IPS DF 4.7 (cell line): ENCODE measurements at regions not wholly inside any gene's neighbourhood (a gene's known extent, or its start where the extent isn't known, plus 50 kb on each side); places are given as distances from the start of the nearest gene placed in this dataset.
"Not testable (repeated sequence)": the region's sequence is repeated elsewhere in the genome, so short reads cannot be mapped to it uniquely, and the experiment has no call there.

ENCODE experiments used
- DNase-seq: peaks from one replicate; pipeline ENCODE4 v3.0.0-alpha.2; 2013; ENCODE audit warnings: low spot score; ENCODE audit errors: extremely low read depth

DNA sequence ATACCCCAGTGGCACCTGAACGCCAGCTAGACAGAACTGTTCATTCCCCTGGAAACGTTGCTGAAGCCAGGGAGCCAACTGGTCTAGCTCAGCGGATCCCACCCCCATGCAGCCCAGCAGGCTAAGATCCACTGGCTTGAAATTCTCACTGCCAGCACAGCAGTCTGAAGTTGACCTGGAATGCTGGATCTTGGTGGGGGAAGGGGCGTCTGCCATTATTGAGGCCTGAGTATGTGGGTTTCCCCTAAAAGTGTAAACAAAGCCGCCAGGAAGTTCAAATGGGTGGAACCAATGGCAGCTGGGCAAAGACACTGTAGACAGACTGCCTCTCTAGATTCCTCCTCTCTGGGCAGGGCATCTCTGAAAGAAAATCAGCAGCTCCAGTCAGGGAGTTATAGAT is 213.0 kb downstream of the NKX6-1 start:
- no peak for DNase-seq

DNA sequence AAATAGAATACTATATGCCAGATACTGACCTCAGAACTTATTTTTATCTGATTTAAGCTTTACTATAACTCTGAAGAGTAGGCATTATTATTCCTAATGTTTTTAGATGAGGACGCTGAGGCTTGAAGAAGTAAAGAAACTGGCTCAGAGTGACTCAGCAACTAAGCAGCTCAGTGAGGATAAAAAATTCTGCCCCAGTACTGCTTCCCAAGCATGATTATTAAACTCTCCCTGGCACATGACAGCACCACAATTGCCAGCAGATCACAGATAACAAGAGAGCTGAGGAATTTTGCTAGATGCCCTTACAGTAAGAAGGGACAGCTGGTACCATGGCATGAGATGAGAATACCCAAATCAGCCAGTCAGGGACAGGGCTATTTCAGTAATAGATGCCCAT is 219.4 kb downstream of the NKX6-1 start:
- DNase-seq, result no peak

DNA sequence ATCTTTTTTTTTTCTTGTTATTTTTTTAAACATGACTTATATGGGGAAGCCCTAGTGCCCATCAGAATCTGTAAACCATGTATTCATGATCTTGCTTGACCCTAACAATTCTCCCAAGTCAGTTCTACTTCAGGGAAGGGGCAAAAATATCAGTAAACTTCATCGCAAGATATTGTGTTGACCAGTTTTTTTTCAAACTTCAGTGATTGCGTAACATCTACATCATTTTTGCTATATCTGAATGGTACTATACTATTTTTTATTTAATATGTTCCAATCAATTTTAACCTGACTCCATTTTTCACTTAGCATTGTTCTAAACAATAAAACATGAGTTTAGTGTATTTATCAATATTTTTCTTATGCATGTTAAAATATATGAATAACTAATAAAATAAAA is 221.2 kb downstream of the NKX6-1 start:
- no peak for DNase-seq

DNA sequence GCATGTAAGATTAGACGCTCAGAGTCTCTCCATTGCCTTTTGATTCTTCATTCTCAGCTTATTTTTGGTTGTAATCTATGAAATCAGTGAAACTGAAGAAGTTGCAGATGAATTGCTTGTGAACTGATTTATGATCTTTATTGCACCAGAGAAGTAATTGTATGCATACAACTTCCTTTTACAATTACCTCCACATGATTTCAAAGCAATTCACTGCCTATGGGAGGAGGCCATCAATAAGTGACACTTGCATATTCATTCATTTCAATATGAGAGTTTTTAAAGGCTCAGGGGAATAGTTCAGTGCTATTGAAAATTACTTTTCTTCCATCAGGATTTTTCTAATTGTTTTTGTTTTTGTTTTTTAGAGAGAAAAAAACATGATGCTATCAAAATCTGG is 222.3 kb downstream of the NKX6-1 start:
- DNase-seq, result no peak

- no peak for DNase-seq
Measured at GRCh38 chr4:84269536-84270044, 229.5 kb downstream of the NKX6-1 start.

- no peak for DNase-seq
Measured at GRCh38 chr4:84264652-84265051, 234.4 kb downstream of the NKX6-1 start.

DNA sequence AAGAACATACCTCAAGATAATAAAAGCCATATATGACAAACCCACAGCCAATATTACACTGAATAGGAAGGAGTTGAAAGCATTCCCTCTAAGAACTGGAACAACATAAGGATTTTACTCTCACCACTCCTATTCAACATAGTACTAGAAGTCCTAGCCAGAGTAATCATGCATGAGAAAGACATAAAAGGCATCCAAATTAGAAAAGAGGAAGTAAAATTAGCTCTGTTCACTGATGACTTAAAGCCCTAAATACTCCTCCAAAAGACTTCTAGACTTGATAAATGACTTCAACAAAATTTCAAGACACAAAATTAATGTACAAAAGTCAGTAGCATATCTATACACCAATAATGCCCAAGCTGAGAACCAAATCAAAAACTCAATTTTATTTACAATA is 235.7 kb downstream of the NKX6-1 start:
- no peak for DNase-seq

DNA sequence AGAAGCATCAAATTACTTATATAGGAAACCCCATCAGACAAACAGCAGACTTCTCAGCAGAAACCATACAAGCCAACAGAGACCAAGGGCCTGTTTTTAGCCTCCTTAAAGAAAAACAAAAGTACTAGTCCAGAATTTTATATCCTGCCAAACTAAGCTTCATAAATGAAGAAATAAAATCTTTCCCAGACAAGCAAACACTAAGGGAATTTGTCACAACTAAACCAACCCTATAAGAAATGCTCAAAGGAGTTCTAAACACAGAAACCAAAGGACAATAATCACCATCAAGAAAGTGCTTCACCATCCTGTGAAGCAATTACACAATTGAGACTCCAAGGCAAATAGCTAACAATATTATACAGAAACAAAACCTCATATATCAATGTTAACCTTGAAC is 238.6 kb downstream of the NKX6-1 start:
- no peak for DNase-seq

DNA sequence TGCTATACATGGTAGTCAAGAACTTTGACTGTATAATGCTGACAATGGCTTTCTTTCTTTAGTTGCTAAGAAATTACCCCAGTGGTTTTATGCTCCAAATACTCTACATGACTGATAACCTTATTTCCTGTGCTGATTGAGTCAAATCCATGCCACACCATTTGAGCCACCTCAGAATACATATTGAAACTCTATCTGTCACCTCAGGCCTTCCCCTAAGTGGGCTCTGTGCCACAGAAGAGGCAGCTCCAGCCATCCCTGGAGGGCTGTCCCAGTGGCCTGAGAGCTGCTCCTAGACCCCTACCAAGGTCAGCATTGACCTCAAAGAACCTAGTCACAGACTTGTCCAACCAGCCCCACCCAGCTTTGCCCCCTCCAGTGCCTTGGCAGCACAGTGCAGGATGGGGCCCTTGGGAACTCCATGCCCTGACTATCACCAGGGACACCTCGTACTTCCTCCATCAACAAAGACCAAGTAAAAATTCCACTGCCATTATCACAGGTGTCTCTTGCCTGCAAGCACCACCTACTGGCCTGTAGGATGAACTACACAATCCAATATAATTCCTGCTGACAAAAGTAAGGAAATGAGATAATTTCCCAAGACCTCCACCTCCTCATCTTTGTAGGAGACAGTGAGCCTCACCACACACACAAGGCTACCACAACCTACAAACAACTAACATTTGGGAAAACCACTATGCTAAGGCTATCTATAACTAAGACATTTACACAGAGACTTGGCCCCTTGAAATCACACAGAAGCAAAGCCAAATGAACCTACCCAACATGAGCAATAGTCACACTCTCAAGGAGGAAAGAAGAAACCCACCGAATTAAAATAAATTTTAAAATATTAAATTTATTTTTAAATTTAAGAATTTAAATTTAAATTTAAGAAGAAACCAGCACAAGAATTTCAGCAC is 239.9 kb downstream of the NKX6-1 start:
- peak; percentile 16 for DNase-seq

DNA sequence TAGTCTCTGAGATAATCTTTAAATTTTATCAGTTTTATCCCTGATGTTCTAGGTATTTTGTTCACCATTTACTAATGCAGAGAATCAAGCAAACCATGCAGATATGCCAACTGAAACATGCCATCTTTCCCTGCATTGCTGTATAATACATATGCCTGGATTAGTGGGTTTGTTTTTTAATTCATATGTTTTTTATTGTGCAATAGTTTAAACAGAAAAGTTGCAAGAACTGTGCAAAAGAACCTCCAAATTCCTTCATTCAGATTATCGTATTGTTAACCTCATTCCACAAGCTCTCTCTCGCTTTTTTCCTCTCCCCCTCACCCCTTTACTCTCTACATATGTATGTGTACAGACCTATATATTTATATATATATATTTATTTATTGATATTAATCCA is 244.6 kb downstream of the NKX6-1 start:
- no peak for DNase-seq

DNA sequence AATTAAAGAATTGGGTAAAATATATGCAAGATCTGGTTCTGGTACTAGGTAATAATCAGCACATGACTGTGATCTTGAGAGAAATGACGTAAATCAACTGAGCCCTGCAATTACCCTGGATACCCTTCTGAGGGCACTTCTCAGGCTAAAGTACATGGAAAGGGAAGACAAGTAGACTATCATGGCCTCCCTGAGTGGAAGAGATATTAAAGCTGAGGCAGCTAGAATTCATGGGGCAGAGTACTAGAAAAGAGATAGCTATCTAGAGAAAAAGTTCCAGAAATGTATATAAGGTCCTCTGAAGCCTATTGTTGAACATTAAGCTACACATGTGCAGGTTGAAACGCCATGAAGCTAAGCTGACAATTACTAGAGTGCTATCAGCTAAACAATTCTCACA is 249.6 kb downstream of the NKX6-1 start:
- no peak for DNase-seq

- not testable (repeated sequence) for DNase-seq
Measured at GRCh38 chr4:84245042-84245441, 254.1 kb downstream of the NKX6-1 start.

DNA sequence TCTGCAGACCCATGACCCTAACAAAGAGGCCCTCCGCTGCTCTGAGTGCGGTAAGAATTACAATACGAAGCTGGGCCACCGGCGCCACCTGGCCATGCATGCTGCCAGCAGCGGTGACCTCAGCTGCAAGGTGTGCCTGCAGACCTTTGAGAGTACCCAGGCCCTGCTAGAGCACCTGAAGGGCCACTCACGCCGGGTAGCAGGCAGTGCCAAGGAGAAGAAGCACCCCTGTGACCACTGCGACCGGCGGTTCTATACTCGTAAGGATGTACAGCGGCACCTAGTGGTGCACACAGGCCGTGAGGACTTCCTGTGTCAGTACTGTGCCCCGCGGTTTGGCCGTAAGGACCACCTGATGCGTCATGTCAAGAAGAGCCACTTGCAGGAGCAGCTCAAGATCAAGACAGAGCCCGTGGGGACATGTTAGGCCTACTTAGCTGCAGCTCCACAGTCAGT is 254.7 kb downstream of the NKX6-1 start:
- not testable (repeated sequence) for DNase-seq

- DNase-seq, result no peak
Measured at GRCh38 chr4:84243685-84244084, 255.4 kb downstream of the NKX6-1 start.

- no peak for DNase-seq
Measured at GRCh38 chr4:84239278-84239845, 259.7 kb downstream of the NKX6-1 start.

GRCh38 chr4:84238247-84239090 is 260.6 kb downstream of the NKX6-1 start:
- DNase-seq, result no peak

DNA sequence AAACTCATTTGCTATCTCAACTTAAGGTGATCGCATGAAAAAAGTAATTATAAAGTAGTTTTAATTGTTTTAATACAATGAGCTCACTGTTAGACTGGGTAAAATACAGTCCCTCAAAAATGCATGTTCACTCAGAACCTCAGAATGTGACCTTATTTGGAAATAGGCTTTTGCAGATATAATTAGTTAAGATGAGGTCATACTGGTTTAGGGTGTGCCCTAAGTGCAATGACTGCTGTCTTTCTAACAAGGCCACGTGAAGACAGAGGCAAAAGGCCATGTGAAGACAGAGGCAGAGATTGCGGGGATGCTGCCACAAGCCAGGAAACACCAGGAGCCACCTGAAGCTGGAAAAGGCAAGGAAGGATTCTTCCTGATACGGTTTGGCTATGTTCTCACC is 262.1 kb downstream of the NKX6-1 start:
- no peak for DNase-seq

DNA sequence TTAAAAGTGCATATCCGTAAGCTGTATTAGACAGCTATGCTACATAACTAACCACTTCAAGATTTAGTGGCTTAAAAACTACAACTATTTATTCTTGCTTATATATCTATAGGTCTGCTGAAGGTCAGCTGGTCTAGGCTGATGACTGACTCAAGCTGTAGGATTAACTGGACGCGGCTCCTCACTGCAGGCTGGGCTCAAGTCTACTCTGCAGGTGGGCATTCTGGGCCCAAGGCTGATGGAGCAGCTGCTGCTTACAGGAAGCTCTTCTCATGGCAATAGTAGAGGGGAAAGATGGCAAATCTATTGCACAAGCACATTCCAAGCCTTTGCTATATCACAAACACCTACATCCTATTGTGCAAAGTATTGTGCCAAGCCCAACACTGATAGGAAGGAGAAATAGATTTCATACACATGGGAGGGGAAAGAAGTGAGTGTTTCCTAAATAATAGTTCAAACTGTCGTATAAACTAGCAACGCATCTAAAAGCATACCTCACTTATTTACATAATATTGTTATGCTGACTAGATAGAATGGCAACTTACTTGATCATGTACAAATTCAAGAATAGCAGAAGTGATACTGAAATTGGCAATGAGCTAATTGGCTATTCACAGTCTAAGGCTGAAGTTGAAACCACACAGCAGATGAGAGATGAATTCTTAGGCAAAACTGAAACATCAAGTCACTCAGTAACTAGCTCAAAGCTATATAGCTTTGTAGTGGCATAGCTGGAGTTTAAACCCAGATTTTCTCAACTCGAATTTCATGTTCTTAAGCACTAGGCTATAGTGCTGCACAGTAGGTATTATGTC is 263.8 kb downstream of the NKX6-1 start:
- DNase-seq, result no peak

DNA sequence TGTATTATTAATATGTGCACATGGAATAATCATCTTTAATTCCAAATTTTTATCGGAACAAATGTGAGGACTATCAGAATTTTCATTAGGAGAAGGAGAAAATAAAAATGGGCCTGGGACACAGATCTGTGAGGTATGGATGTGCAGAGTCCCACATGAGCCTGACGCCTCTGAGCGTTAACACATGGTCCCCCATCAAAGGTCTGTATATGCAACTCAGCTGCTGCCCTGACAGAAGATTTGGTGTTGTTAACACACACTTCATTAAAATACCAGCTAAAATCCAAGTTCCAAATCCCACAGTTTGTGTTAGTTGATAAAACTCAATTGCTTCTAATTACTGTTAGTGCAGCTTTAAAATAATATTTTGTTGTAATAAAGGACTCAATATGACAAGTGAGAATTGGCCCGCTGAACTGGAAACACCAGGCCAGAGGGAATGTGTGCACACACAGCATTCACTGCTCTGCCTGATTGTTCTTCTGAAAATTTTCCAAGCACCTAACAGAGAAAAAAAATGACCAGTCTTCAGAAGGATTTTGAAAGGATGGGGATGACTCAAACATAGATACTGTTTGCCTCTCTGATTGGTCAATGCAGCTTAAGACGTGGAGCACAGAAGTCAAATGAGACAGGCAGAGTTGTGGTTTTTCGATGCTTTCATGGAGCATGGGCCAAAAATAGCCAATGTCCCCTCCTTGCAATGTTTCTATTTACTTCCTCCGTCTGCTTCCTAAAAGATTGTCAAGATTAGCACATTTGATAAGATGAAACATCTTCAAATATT is 266.6 kb downstream of the NKX6-1 start:
- DNase-seq, result no peak

- no peak for DNase-seq
Measured at GRCh38 chr4:84231539-84232055, 267.5 kb downstream of the NKX6-1 start.
